Gastroesophageal sphincter (tissue), 3 donors: ENCODE measurements at regions not wholly inside any gene's neighbourhood (a gene's known extent, or its start where the extent isn't known, plus 50 kb on each side); places are given as distances from the start of the nearest gene placed in this dataset.

Source experiments
- CTCF ChIP-seq, 4 experiments: fragments of 200-600 bp in 2 of 4; fragments of 450-650 bp in 2 of 4; sonication (generic) in 1 of 4; IDR thresholded peaks; one replicate each; pipeline ENCODE4 v1.5.1; 2017 to 2019; ENCODE audit warnings: antibody characterized with exemption in 4 of 4, mild to moderate bottlenecking in 2 of 4, moderate library complexity in 2 of 4
- POLR2A ChIP-seq, 2 donors: fragments of 450-650 bp; IDR thresholded peaks; one replicate each; pipeline ENCODE4 v1.6.1; 2017; ENCODE audit warnings: antibody characterized with exemption in 2 of 2, mild to moderate bottlenecking in 2 of 2, moderate library complexity in 1 of 2

GRCh38 chr2:67066782-67067181 lies 330.4 kb upstream of the ETAA1 start:
- TF ChIP-seq CTCF (IDR thresholded peaks at IDR 0.05) (no peak), POLR2A (IDR thresholded peaks at IDR 0.05) (no peak)
